HG02759 (cell line): ENCODE measurements at regions not wholly inside any gene's neighbourhood (a gene's known extent, or its start where the extent isn't known, plus 50 kb on each side); places are given as distances from the start of the nearest gene placed in this dataset.
"Not testable (repeated sequence)": the region's sequence is repeated elsewhere in the genome, so short reads cannot be mapped to it uniquely, and the experiment has no call there.

ENCODE experiments used
- ATAC-seq: cut with Tn5 transposase; IDR thresholded peaks from one replicate; pipeline ENCODE4 v1.9.1; 2021; ENCODE audit warnings: mild to moderate bottlenecking, moderate library complexity; ENCODE audit not compliant: unreplicated experiment

DNA sequence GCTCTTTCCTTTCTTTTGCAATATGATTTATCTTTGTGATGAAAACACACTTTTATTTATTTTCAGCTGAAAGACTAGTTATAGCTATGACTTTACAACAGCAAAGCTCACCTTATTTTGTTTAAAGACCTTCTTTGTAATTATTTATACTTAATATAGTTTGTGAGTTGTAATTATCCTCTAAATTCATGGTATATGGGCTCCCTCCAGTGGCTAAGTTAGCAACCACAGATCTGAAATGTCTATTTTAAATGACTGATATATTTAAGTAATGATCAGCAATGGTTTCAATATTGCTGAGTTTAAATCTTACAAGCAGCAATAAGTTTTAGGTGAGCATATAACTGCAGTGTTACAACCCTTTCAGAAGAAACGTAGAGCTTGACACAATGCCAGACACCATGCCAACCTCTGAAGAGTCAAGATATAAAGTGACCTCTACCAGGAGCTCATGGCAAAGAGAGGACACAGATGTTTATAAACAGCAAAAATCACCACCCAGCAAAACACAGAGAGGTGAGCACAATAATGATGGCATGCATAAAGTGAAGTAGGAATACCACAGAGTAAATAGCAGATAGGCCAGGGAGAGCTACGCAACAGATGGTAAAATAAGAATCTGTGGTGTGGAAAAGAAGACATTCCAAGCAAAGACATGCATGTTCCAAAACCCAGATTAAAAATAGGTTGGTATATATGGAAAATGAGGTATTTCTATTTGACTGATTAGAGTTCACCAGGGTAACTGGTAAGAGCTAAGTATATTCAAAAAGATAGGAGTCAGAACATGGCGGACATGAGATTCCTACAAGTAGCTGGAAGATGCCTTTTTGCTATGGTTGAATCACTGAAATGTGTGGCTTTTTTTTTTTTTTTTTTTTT, 143.7 kb upstream of the ZNF385D start:
- ATAC-seq: no peak

DNA sequence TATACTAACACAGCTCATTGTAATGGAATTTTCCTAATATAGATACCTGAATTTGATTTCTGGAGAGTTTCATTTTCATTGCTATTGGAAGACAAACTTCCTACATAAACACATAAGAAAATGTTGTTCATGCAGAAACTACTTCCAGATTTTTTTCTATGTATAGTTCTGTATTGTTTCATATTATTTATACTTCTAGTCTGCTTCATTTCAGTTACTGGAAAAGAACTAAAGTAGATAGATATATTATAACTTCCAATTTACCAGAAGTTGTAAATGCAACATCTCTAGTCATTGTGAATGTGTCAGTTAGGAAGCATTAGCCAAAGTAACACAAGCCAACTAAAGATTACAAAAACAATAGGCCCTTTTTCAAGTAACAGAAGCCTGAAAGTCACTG, 147.3 kb upstream of the ZNF385D start:
- ATAC-seq: no peak

DNA sequence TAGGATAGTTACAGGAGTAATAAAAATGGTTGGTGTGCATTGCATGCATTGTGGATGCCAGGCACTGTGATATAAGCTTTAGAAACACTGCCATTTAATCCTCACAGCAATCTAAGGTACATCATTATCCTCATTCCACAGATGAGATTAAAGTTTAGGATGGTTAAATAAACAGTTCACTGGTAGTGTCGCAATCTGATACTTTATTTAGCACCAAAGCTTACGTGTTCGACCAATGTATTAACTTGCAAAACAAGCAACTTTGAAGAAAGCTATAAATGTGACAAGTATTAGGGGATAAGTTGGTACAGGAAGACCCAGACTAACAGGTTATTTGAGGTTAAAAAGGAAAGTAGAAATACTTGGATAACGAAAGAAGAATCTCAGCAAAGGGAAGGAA, 150.5 kb upstream of the ZNF385D start:
- ATAC-seq: no peak

DNA sequence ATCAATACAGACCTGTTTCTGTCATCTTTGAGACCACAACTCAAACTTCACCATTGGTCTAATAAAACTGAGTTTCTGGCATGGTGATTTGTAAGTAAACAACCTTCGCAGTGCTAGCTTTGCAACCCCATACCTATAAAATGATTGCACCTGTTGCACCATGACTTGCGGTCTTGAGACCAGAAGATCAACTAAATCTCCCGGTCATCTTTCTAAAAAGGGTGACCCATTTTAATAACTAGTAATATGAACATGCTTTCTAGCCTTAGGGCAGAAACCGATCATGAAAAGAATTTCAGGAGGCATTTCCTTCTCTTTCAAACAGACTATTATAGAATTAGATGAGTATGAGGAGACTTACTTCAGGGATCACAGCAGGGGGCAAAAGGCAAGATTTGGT, 151.9 kb upstream of the ZNF385D start:
- no peak for ATAC-seq

DNA sequence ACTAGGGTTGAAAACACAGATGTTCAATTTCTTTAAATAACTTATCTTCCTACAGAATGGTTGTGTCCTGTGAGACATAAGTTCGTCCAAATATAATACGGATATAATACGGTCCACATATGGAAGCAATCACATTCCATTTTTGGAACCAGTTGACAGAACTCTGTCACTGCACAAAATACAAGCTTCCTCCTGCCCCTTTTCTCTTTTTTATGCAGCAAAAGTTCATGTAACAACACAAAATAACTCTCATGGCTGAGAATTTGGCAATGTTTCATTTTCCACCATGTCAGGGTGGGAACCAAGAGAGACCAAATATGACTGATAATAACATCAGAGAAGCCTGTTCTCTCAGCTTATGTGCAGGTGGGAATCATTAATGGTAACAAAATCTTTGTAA, 158.1 kb upstream of the ZNF385D start:
- no peak for ATAC-seq

DNA sequence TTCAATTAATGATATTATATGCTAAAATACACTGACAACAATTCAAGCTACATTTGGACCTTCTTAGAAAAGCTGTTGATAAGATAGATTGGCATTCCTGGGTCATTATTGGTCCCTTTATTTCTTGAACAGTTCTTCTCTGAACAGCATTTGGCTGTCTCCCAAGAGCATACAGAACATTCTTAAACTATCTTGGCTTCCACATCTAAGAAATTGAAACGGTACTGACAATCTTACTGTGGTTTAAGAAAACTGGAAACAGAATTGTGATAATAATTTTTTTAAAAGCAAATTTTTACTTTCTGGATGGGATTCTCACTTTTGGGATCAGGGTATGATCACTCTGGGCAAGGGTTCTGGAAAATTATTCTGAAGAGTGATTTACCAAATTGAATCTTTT, 161.7 kb upstream of the ZNF385D start:
- ATAC-seq: no peak

- no peak for ATAC-seq
Observed at GRCh38 chr3:21913791-21914190, 162.8 kb upstream of the ZNF385D start.

DNA sequence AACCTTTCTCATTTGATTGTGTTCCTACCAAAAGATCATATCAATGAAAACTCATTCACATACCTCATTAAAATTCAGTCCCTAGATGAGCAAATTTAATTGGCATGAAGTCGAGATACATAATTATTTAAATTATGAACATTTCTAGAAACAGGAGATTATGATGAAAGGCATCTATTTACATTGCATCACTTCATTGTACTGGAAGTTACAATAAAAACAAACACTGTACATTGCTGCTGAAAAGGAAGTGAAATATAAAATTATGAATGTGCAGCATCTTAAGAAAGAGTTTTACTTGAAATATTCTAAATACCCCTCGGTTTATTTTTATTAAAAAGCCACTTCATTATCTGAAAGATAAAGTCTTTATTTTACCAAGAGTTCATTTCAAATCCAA, 163.4 kb upstream of the ZNF385D start:
- ATAC-seq: no peak

- no peak for ATAC-seq
Observed at GRCh38 chr3:21919383-21919782, 168.4 kb upstream of the ZNF385D start.

GRCh38 chr3:21920421-21920861, 169.4 kb upstream of the ZNF385D start:
- no peak for ATAC-seq

GRCh38 chr3:21923156-21923555, 172.1 kb upstream of the ZNF385D start:
- ATAC-seq: not testable (repeated sequence)

DNA sequence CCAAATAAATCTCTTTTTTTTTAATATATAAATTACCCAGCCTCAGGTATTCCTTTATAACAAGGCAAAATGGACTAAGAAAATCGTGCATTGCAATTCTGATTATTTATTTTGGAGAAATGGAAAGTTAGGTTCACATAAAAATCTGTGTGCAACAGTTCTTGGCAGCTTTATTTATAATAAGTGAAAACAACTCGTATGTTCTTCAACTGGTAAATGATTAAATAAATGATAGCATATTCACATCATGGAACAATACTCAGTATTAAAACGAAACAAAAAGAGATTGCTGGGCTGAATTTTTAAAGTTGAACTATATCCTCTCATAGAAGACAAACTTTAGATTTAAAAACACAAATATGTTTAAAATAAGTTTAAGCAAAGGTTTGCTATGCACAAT, 176.3 kb upstream of the ZNF385D start:
- no peak for ATAC-seq

- ATAC-seq: no peak
Observed at GRCh38 chr3:21934591-21934990, 183.6 kb upstream of the ZNF385D start.

DNA sequence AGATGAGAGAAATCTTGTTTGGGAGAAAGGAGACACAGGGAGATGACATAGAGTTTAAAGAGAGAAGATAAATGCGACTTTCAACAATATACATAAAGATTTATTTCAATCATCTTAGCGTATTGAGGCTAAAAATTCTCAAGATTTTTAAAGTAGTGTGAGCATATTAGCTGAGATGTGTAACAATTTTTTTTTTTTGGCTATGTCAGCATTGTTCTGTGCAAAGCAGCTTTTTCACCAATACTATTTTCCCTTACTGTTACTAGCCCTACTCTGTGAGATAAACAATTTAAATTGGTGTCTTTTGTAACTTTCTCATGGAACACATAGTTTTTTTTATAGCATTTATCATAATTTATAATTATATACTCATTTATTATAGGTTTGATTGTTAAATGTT, 185.2 kb upstream of the ZNF385D start:
- ATAC-seq: no peak

DNA sequence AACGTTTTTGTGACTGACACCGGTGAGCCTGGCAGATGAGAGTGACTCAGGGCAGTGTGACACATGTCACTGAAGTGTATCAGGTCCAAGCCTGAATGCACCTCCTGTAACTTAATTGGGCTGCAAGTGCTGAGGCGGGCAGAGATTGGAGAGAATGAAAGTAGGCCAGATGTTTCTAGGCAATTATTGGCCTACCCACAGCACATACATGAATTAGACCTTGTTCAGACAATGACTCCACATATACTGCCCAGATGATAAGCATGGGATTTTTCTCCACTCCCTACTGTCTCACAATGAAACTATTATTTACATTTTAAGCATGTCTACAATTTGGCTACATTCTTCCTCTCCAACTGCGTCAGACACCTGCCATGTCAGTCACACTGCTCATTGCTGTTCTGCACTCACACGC, 187.3 kb upstream of the ZNF385D start:
- ATAC-seq: no peak

GRCh38 chr3:21942328-21942727, 191.3 kb upstream of the ZNF385D start:
- no peak for ATAC-seq

- no peak for ATAC-seq
Observed at GRCh38 chr3:21944251-21944650, 193.2 kb upstream of the ZNF385D start.

DNA sequence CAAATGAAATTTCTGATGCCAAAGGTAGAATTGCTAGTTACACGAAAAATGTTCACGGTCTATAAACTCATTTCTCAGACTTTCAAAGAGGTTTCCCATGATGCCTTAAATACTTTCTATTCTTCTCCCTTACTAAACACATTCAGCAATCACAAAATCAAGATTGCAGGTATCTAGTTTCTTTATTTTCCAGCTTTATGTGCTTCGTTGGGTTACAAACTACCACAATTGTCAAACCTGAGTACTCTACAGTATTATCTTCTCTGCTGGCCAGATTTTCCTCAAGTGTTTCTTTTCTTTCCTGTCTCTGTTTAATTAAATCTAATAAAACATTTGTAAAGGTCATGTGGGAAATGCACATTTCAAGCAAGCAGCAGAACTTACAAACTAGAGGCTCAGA, 201.8 kb upstream of the ZNF385D start:
- ATAC-seq: no peak

- no peak for ATAC-seq
Observed at GRCh38 chr3:21954709-21955108, 203.7 kb upstream of the ZNF385D start.

GRCh38 chr3:21955406-21955805, 204.4 kb upstream of the ZNF385D start:
- ATAC-seq: no peak

DNA sequence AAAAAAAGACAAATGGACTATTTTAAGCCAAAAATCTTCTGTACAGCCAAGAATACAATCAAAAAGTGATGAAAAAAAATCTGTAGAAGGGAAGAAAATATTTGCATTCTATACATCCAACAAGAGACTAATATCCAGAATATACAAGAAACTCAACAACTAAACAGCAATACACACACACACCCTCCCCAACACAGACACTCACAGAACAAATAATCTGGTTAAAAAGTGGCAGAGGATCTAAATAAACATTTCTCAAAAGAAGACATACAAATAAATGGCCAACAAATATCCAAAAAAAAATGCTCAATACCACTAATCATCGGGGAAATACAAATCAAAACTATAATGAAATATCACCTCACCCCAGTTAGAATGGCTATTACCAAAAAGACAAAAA, 209.0 kb upstream of the ZNF385D start:
- no peak for ATAC-seq

- no peak for ATAC-seq
Observed at GRCh38 chr3:21962456-21962855, 211.4 kb upstream of the ZNF385D start.

- ATAC-seq: not testable (repeated sequence)
Observed at GRCh38 chr3:21966457-21966856, 215.4 kb upstream of the ZNF385D start.
